ENCODE measurements at regions not wholly inside any gene's neighbourhood (a gene's known extent, or its start where the extent isn't known, plus 50 kb on each side); places are given as distances from the start of the nearest gene placed in this dataset.

GRCh38 chr11:134478611-134479010, 66.6 kb upstream of the B3GAT1 start:
- TF ChIP-seq CTCF (IDR thresholded peaks at IDR 0.05) = no peak
- no peak for TF ChIP-seq POLR2A (IDR thresholded peaks at IDR 0.05; ENCODE audit: low read depth)
- TF ChIP-seq EP300 (IDR thresholded peaks at IDR 0.05) = no peak
- TF ChIP-seq POLR2AphosphoS5 (IDR thresholded peaks at IDR 0.05) = no peak

Measured in esophagus muscularis mucosa (tissue), 4 donors.